GM21447 (cell line): ENCODE measurements at regions not wholly inside any gene's neighbourhood (a gene's known extent, or its start where the extent isn't known, plus 50 kb on each side); places are given as distances from the start of the nearest gene placed in this dataset.

Experiments
- ATAC-seq: cut with Tn5 transposase; IDR thresholded peaks from one replicate; pipeline ENCODE4 v1.9.1; 2021; ENCODE audit not compliant: unreplicated experiment

- no peak for ATAC-seq
These were observed 50.2 kb upstream of the XPA start for GRCh38 chr9:97747201-97747965.

GRCh38 chr9:97748525-97748924 is 51.4 kb upstream of the XPA start:
- no peak for ATAC-seq

- no peak for ATAC-seq
These were observed 52.8 kb upstream of the XPA start for GRCh38 chr9:97749928-97750327.

- no peak for ATAC-seq
These were observed 54.4 kb upstream of the XPA start for GRCh38 chr9:97751531-97751930.

GRCh38 chr9:97752274-97752673 is 55.1 kb upstream of the XPA start:
- ATAC-seq: no peak

GRCh38 chr9:97753364-97753763 is 56.2 kb upstream of the XPA start:
- no peak for ATAC-seq

GRCh38 chr9:97753975-97754374 is 56.8 kb upstream of the XPA start:
- ATAC-seq: no peak

GRCh38 chr9:97755618-97756267 is 58.6 kb upstream of the XPA start:
- no peak for ATAC-seq

- no peak for ATAC-seq
These were observed 59.9 kb upstream of the XPA start for GRCh38 chr9:97756991-97757390.

- no peak for ATAC-seq
These were observed 61.3 kb upstream of the XPA start for GRCh38 chr9:97758334-97758916.

GRCh38 chr9:97759581-97760288 is 62.6 kb upstream of the XPA start:
- ATAC-seq: no peak

- ATAC-seq: no peak
These were observed 64.0 kb upstream of the XPA start for GRCh38 chr9:97761056-97761598.

GRCh38 chr9:97761879-97762278 is 64.7 kb upstream of the XPA start:
- no peak for ATAC-seq

- ATAC-seq: no peak
These were observed 66.7 kb upstream of the XPA start for GRCh38 chr9:97763874-97764273.

GRCh38 chr9:97766092-97766491 is 69.0 kb upstream of the XPA start:
- no peak for ATAC-seq

GRCh38 chr9:97766610-97767009 is 69.5 kb upstream of the XPA start:
- no peak for ATAC-seq

GRCh38 chr9:97767891-97768290 is 70.8 kb upstream of the XPA start:
- ATAC-seq: no peak

- ATAC-seq: no peak
These were observed 71.6 kb upstream of the XPA start for GRCh38 chr9:97768746-97769145.

- ATAC-seq: no peak
These were observed 72.1 kb upstream of the XPA start for GRCh38 chr9:97769208-97769607.

GRCh38 chr9:97770808-97771372 is 73.8 kb upstream of the XPA start:
- no peak for ATAC-seq

- no peak for ATAC-seq
These were observed 74.5 kb upstream of the XPA start for GRCh38 chr9:97771641-97772040.
